Psoas muscle (tissue), 7 donors: ENCODE measurements at regions not wholly inside any gene's neighbourhood (a gene's known extent, or its start where the extent isn't known, plus 50 kb on each side); places are given as distances from the start of the nearest gene placed in this dataset.

Source experiments
- ATAC-seq, 4 donors: fragments of 200-7000 bp; cut with Tn5 transposase; one replicate each; pipeline ENCODE4 v1.9.1; 2020; ENCODE audit warnings: moderate library complexity in 3 of 4, mild to moderate bottlenecking in 2 of 4
- DNase-seq, 2 donors: peaks; one replicate each; pipeline ENCODE4 v3.0.0-alpha.2; 2020
- H3K27ac ChIP-seq: fragments of 200-600 bp; one replicate; pipeline ENCODE4 v1.8.0; 2022
- H3K27me3 ChIP-seq, 3 donors: fragments of 200-600 bp in 1 of 3; one replicate each; pipeline versions ENCODE4 v1.6.1 to v1.8.0; 2013 to 2022; ENCODE audit warnings: low read length in 2 of 3, mild to moderate bottlenecking in 2 of 3, moderate library complexity in 1 of 3; ENCODE audit not compliant: insufficient read depth in 3 of 3
- H3K36me3 ChIP-seq, 2 donors: fragments of 200-600 bp in 1 of 2; one replicate each; pipeline versions ENCODE4 v1.6.1 to v1.8.0; 2013 to 2022; ENCODE audit warnings: low read depth in 1 of 2, mild to moderate bottlenecking in 1 of 2, moderate library complexity in 1 of 2; ENCODE audit not compliant: insufficient read depth in 1 of 2
- H3K4me1 ChIP-seq: fragments of 200-600 bp; one replicate; pipeline ENCODE4 v1.8.0; 2022
- H3K4me3 ChIP-seq: fragments of 200-600 bp; one replicate; pipeline ENCODE4 v1.8.0; 2022; ENCODE audit warnings: mild to moderate bottlenecking
- H3K9me3 ChIP-seq: fragments of 200-600 bp; one replicate; pipeline ENCODE4 v1.8.0; 2022
- WGBS, 3 donors: extraction: QIAGEN DNeasy Blood & Tissue Kit; methylation state at CpG; one replicate each; pipeline versions ENCODE4 v1.1.6 to v1.1.7; 2013; 5-methylcytosine and 5-hydroxymethylcytosine counted together
- intact Hi-C, 2 donors: fragments of 100-400 bp; cut with DNase I; formaldehyde crosslinking; loops; one replicate each; pipeline versions ENCODE4 v1.11.0 to v1.14.2; 2022
- TF ChIP-seq, protein P1 (sequence below): fragments of 200-600 bp; IDR thresholded peaks from one replicate; pipeline ENCODE4 v1.8.0; 2022; ENCODE audit warnings: antibody characterized with exemption
- donor health status: healthy with polysubstance abuse.
- donor health status: DM: no; HTN: no; CAD: no; lungs with moderate emphysema.
- donor health status: Bipolar disorder and iron deficiency.
- donor health status: healthy.
- donor health status: DM: yes; HTN: yes; CAD: no.
- donor health status: DM: no; HTN: no; CAD: no.
- donor health status: DM: yes; HTN: yes; CAD: no.

DNA sequence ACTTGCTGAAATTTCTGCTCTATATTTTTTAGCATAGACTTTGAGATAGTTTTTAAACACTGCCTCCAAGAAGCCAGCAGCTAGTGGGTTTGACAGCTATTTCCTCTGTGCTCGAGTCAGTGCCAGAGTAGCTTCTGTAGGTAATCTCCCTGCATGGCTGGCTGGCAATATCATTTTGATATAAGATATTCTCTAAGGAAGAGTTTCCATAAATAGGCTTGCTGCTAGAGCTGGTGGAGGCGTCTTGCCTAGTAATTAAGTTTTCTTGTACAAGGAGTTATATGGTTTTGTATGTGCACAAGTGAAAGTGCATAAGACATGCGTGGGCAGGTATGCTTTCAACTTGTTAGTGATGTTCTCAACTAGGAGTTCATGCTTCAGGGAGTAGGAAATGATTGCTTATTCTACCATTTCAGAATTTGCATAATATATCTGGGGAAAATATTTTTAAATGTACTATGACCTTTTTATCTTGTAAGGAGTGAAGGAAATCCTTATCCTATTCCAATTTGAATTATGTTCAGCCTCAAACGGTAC, 74.1 kb upstream of the CCL21 start:
- Histone ChIP-seq H3K27ac (no peak overlapping the region), H3K4me3 (no peak overlapping the region), H3K9me3 (no peaks in the 10 kb centered on the region), H3K27me3 (no peaks in the 10 kb centered on the region), H3K4me1 (peaks cover 6% of the 10 kb centered on the region), H3K36me3 (no peaks in the 10 kb centered on the region)
- DNase-seq = no peak
- intact Hi-C loops = no loop called here
- ATAC-seq = no peak
- 45 to 60% (median 48%) methylated on average over 4 of the region's 4 CpGs for WGBS, 3 donors
- TF ChIP-seq, protein P1, sequence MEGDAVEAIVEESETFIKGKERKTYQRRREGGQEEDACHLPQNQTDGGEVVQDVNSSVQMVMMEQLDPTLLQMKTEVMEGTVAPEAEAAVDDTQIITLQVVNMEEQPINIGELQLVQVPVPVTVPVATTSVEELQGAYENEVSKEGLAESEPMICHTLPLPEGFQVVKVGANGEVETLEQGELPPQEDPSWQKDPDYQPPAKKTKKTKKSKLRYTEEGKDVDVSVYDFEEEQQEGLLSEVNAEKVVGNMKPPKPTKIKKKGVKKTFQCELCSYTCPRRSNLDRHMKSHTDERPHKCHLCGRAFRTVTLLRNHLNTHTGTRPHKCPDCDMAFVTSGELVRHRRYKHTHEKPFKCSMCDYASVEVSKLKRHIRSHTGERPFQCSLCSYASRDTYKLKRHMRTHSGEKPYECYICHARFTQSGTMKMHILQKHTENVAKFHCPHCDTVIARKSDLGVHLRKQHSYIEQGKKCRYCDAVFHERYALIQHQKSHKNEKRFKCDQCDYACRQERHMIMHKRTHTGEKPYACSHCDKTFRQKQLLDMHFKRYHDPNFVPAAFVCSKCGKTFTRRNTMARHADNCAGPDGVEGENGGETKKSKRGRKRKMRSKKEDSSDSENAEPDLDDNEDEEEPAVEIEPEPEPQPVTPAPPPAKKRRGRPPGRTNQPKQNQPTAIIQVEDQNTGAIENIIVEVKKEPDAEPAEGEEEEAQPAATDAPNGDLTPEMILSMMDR = no peak

DNA sequence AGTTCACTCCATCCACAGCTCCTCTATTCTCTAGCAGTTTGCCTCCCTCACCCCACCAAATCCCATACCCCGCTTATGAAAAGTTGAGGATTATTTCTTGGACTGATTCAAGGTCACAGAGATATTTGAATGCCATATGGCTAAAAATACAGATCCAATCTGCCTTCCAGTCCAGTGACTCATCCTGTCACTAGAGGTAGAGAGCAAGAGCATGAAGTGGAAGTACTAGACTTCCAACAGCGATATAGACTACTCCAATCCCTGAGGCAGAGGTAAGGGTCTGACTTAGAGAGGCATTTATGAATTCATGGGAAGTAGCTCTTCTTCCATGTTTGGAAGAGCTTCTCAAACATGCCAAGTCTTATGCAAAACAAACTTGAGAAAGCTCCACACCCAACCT, 72.4 kb upstream of the CCL21 start:
- intact Hi-C loops = no loop called here
- ATAC-seq (no peak), DNase-seq (no peak)
- no peaks in the 10 kb centered on the region for H3K9me3 ChIP-seq
- H3K27ac ChIP-seq = no peak overlapping the region
- no peak overlapping the region for H3K4me3 ChIP-seq
- TF ChIP-seq, protein P1 = no peak
- H3K36me3 ChIP-seq = no peaks in the 10 kb centered on the region
- peaks cover 6% of the 10 kb centered on the region for H3K4me1 ChIP-seq
- H3K27me3 ChIP-seq = no peaks in the 10 kb centered on the region
- 85 to 97% (median 94%) methylated on average over 2 of the region's 2 CpGs for WGBS, 3 donors

DNA sequence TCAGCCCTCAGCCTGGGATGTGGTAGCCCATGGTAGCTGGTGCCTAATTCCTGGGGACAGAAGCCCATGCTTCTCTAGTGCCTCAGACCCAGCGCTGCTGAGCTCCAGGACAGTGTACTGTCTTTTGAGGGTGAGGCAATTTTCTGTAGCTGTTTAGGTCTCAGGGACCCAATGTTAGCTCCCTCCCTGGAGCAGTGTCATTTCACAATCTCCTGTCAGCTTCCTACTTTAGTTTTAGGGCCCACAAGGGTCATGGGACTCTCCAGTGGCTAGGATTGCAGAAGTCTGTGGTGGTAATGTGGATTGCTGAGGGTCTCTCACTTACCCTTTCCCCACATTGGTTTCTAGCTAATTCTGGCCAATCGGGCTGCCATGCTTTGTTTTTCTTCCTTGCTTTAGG, 67.7 kb upstream of the CCL21 start:
- TF ChIP-seq, protein P1 = no peak
- WGBS, 3 donors = 85 to 90% (median 89%) methylated on average over 2 of the region's 2 CpGs
- intact Hi-C loops = no loop called here
- Histone ChIP-seq H3K36me3 (no peaks in the 10 kb centered on the region), H3K27ac (no peak overlapping the region), H3K4me3 (no peak overlapping the region), H3K9me3 (no peaks in the 10 kb centered on the region), H3K27me3 (peaks cover 0 to 4% (median 0%) of the 10 kb centered on the region in 3 donors), H3K4me1 (no peaks in the 10 kb centered on the region)
- no peak for ATAC-seq
- DNase-seq = no peak

DNA sequence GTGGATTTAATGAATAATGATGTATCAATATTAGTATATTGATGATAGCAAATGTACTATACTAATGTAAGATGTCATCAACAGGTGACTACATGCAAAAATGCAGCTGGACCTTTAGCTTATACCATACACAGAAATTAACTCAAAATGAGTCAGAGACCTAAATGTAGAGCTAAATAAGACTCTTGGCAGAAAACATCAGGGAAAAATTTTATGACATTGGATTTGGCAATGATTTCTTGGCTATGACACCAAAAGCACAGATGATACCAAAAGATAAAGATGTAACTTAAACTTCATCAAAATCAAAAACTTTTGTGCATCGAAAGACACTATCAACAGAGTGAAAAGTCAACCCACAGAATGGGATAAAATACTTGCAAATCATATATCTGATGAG, 64.0 kb upstream of the CCL21 start:
- no peak overlapping the region for H3K27ac ChIP-seq
- 79 to 86% (median 80%) methylated on average over 1 of the region's 1 CpG for WGBS, 3 donors
- H3K4me3 ChIP-seq = no peak overlapping the region
- no peaks in the 10 kb centered on the region for H3K4me1 ChIP-seq
- H3K27me3 ChIP-seq = peaks cover 4 to 16% (median 4%) of the 10 kb centered on the region in 3 donors
- TF ChIP-seq, protein P1 = no peak
- no peaks in the 10 kb centered on the region for H3K9me3 ChIP-seq
- no peak for DNase-seq
- no peaks in the 10 kb centered on the region for H3K36me3 ChIP-seq
- ATAC-seq = no peak
- intact Hi-C loops = no loop called here

DNA sequence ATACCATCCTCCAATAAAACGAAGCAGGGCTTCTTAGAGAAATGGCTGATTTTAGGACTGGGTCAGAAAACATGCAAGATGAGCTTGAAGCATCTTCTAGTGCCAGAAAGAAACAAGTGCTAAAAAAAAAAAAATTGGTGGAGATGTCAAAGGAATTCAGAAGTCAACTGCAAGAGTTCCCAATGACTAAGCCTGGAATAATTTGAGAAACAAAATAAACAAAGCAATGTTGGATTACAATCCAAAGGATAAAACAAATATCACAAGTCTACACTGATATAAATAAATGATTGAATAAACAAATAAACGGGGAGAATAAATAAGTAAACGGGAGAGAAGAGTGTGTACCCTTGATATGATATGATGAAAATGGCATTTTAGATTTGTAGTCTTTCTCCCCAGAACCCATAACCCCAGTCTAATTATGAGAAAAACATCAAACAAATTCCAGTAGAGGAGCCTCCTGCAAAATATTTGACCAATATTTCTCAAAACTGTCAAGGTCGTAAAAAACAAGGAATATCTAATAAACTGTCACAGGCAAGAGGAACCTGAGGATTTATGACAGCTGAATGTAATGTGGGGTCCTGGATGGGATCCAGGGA, 63.5 kb upstream of the CCL21 start:
- WGBS, 3 donors = 73 to 82% (median 78%) methylated on average over 4 of the region's 4 CpGs

More for the DNA sequence above, 63.5 kb upstream of the CCL21 start:
- peaks cover 4 to 17% (median 5%) of the 10 kb centered on the region in 3 donors for H3K27me3 ChIP-seq
- H3K4me1 ChIP-seq = no peaks in the 10 kb centered on the region
- ATAC-seq = no peak
- no peak overlapping the region for H3K4me3 ChIP-seq
- DNase-seq = no peak
- intact Hi-C loops = no loop called here
- H3K36me3 ChIP-seq = no peaks in the 10 kb centered on the region
- TF ChIP-seq, protein P1 = no peak
- H3K9me3 ChIP-seq = no peaks in the 10 kb centered on the region
- H3K27ac ChIP-seq = no peak overlapping the region
